K562 (cell line): ENCODE measurements at regions not wholly inside any gene's neighbourhood (a gene's known extent, or its start where the extent isn't known, plus 50 kb on each side); places are given as distances from the start of the nearest gene placed in this dataset.

Experiments
- ATAC-seq: fragments of 200-7000 bp; cut with Tn5 transposase; 3 replicates; pipeline ENCODE4 v1.9.1; 2020; ENCODE audit warnings: moderate library complexity
- BruUV-seq: library from RNA; stranded (reverse); fragments of 400-500 nt; replicated peaks from 2 replicates; lab custom pipeline; 2021; lab: Mats Ljungman, UMichigan
- CTCF ChIA-PET: fragments of 300-600 bp; formaldehyde crosslinking; extraction: SDS; loops from one replicate; lab custom pipeline; 2021; ENCODE audit warnings: low intra/inter-chr PET ratio; lab: Yijun Ruan, JAX
- POLR2A ChIA-PET: fragments of 300-600, 350-650 bp; sonication (Branson Sonifier 250); formaldehyde crosslinking; extraction: SDS; loops from one replicate; lab custom pipeline; 2021; ENCODE audit warnings: antibody characterized with exemption, inconsistent platforms; lab: Yijun Ruan, JAX
- DNase-seq, 4 experiments: peaks; one replicate each; pipeline versions ENCODE4 v3.0.0 to v3.0.0-alpha.2; 2011 to 2018; ENCODE audit warnings: low spot score in 3 of 4, mixed read lengths in 3 of 4; ENCODE audit errors: extremely low read depth in 1 of 4
- FAIRE-seq: peaks from 2 replicates; lab custom pipeline; 2011; peaks lifted over from hg19 to GRCh38; lab: Jason Lieb, UNC
- H2AFZ ChIP-seq: 2 replicates; pipeline ENCODE4 v1.6.0; 2011; ENCODE audit warnings: low read depth, low read length, control low read depth, inconsistent platforms
- H3K27ac ChIP-seq: fragments of 200-600 bp; 3 replicates; pipeline ENCODE4 v1.8.0; 2011; ENCODE audit warnings: low read depth, mild to moderate bottlenecking, control low read depth, inconsistent platforms, low read length, moderate library complexity, mixed read lengths; ENCODE audit errors: extremely low read depth
- H3K27me3 ChIP-seq, 2 experiments: fragments of 300-600 bp in 1 of 2; 2 replicates in 1 of 2; 3 replicates in 1 of 2; pipeline versions ENCODE4 v1.6.0 to v1.8.0; 2011; ENCODE audit warnings: inconsistent platforms in 2 of 2, low read length in 2 of 2, mild to moderate bottlenecking in 1 of 2, mixed read lengths in 1 of 2, moderate library complexity in 1 of 2; ENCODE audit not compliant: control insufficient read depth in 2 of 2, insufficient read depth in 2 of 2
- H3K36me3 ChIP-seq: fragments of 300-600 bp; 3 replicates; pipeline ENCODE4 v1.8.0; 2011; ENCODE audit warnings: mild to moderate bottlenecking, low read length, inconsistent platforms; ENCODE audit not compliant: control insufficient read depth, insufficient read depth
- H3K4me1 ChIP-seq, 2 experiments: fragments of 200-600 bp in 1 of 2; replicated peaks in 1 of 2; 2 replicates in 1 of 2; 3 replicates in 1 of 2; pipeline versions ENCODE4 v1.5.1 to v1.8.0; 2011; ENCODE audit warnings: inconsistent platforms in 2 of 2, low read length in 2 of 2, mild to moderate bottlenecking in 1 of 2, mixed read lengths in 1 of 2, moderate library complexity in 1 of 2; ENCODE audit not compliant: control insufficient read depth in 2 of 2, insufficient read depth in 2 of 2
- H3K4me2 ChIP-seq: 2 replicates; pipeline ENCODE4 v1.6.1; 2011; ENCODE audit warnings: low read length, control low read depth, inconsistent platforms, mixed read lengths; ENCODE audit not compliant: insufficient read depth
- H3K4me3 ChIP-seq: fragments of 200-600 bp; sonication (generic), shearing (Covaris generic); 2 replicates; pipeline ENCODE4 v1.5.1; 2016; ENCODE audit warnings: control low read depth, inconsistent platforms
- H3K79me2 ChIP-seq: fragments of 200-600 bp; 3 replicates; pipeline ENCODE4 v1.8.0; 2011; ENCODE audit warnings: low read length, inconsistent platforms; ENCODE audit not compliant: control insufficient read depth, insufficient read depth
- H3K9ac ChIP-seq, 2 experiments: 2 replicates each; pipeline versions ENCODE4 v1.6.0 to v1.6.1; 2011; ENCODE audit warnings: low read depth in 2 of 2, low read length in 2 of 2, control low read depth in 1 of 2, inconsistent platforms in 1 of 2, mild to moderate bottlenecking in 1 of 2, mixed read lengths in 1 of 2; ENCODE audit not compliant: insufficient read depth in 1 of 2
- H3K9me1 ChIP-seq: one replicate; pipeline ENCODE4 v1.6.0; 2011; ENCODE audit warnings: inconsistent platforms, mild to moderate bottlenecking, low read length, moderate library complexity; ENCODE audit not compliant: control insufficient read depth, insufficient read depth
- H3K9me3 ChIP-seq: replicated peaks from 2 replicates; pipeline ENCODE4 v1.5.1; 2011; ENCODE audit warnings: low read depth, low read length, inconsistent platforms; ENCODE audit not compliant: control insufficient read depth, insufficient read depth
- H4K20me1 ChIP-seq: replicated peaks from 2 replicates; pipeline ENCODE4 v1.6.1; 2011; ENCODE audit warnings: low read length, inconsistent platforms, mixed read lengths; ENCODE audit not compliant: control insufficient read depth, insufficient read depth
- ARHGAP35 ChIP-seq: fragments of 450-650 bp; IDR thresholded peaks from 2 replicates; pipeline ENCODE4 v1.6.1; 2018; ENCODE audit not compliant: partially characterized antibody
- HEY1 ChIP-seq: fragments of 250-450 bp; sonication (Bioruptor Pico); IDR thresholded peaks from 2 replicates; pipeline ENCODE4 v1.5.0; 2020; ENCODE audit warnings: mild to moderate bottlenecking, moderate library complexity, borderline replicate concordance
- ILF3 ChIP-seq: fragments of 450-650 bp; IDR thresholded peaks from 2 replicates; pipeline ENCODE4 v1.6.1; 2018; ENCODE audit warnings: antibody characterized with exemption, mild to moderate bottlenecking, moderate library complexity, borderline replicate concordance
- ILK ChIP-seq: fragments of 450-650 bp; IDR thresholded peaks from 2 replicates; pipeline ENCODE4 v1.6.1; 2016; ENCODE audit warnings: missing genetic modification characterization, low read depth, mild to moderate bottlenecking, missing compliant biosample characterization, moderate library complexity, borderline replicate concordance
- MTA1 ChIP-seq: fragments of 450-650 bp; IDR thresholded peaks from 2 replicates; pipeline ENCODE4 v1.6.1; 2017; ENCODE audit warnings: borderline replicate concordance
- NBN ChIP-seq: fragments of 450-650 bp; IDR thresholded peaks from 2 replicates; pipeline ENCODE4 v1.6.1; 2016; ENCODE audit warnings: low read depth, mild to moderate bottlenecking
- NCOA4 ChIP-seq: fragments of 450-650 bp; IDR thresholded peaks from 2 replicates; pipeline ENCODE4 v1.6.1; 2018; ENCODE audit warnings: mild to moderate bottlenecking; ENCODE audit not compliant: partially characterized antibody
- NFYB ChIP-seq: IDR thresholded peaks from 2 replicates; pipeline ENCODE4 v1.6.1; 2011; ENCODE audit warnings: mild to moderate bottlenecking, moderate library complexity; ENCODE audit not compliant: insufficient read length; ENCODE audit errors: extremely low read depth
- PYGO2 ChIP-seq: fragments of 450-650 bp; IDR thresholded peaks from 2 replicates; pipeline ENCODE4 v1.6.1; 2016; ENCODE audit warnings: mild to moderate bottlenecking, missing genetic modification characterization, moderate library complexity, missing compliant biosample characterization
- SMARCB1 ChIP-seq: IDR thresholded peaks from 2 replicates; pipeline ENCODE4 v1.6.1; 2011; ENCODE audit warnings: improper control_type of control experiment, low read depth; ENCODE audit not compliant: insufficient read length
- SMC3 ChIP-seq: conservative IDR thresholded peaks from 2 replicates; pipeline ENCODE4 v1.6.1; 2011; ENCODE audit warnings: low read depth, low read length, improper control_type of control experiment; ENCODE audit not compliant: insufficient read depth
- TEAD4 ChIP-seq, 2 experiments: sonication (generic) in 1 of 2; formaldehyde crosslinking in 1 of 2; IDR thresholded peaks; 2 replicates each; pipeline versions ENCODE4 v1.6.1 to v1.8.0; 2012 to 2022; ENCODE audit warnings: borderline replicate concordance in 1 of 2, inconsistent platforms in 1 of 2, low read length in 1 of 2, mild to moderate bottlenecking in 1 of 2, missing genetic modification reagents in 1 of 2
- TRIM24 ChIP-seq, 2 experiments: fragments of 450-650 bp; IDR thresholded peaks; 2 replicates each; pipeline ENCODE4 v1.6.1; 2016
- ZNF140 ChIP-seq: fragments of 250-450 bp; sonication (Bioruptor Pico); IDR thresholded peaks from 2 replicates; pipeline ENCODE4 v1.8.0; 2021; ENCODE audit warnings: moderate library complexity, mild to moderate bottlenecking, inconsistent platforms
- ZNF232 ChIP-seq: sonication (generic); formaldehyde crosslinking; IDR thresholded peaks from 2 replicates; pipeline ENCODE4 v1.8.0; 2022; ENCODE audit warnings: mild to moderate bottlenecking, missing genetic modification reagents
- WGBS: fragments of 100-300 bp; shearing (Covaris generic); methylation state at CpG from one replicate; pipeline ENCODE4 v1.1.6; 2016; ENCODE audit warnings: low coverage, mixed read lengths; ENCODE audit not compliant: insufficient coverage; ENCODE audit errors: missing lambda C conversion rate; 5-methylcytosine and 5-hydroxymethylcytosine counted together
- in situ Hi-C: fragments of 300-500 bp; cut with MboI; formaldehyde crosslinking; loops from 4 replicates; pipeline ENCODE4 v1.15.0; 2018; ENCODE audit warnings: inconsistent platforms, mixed read lengths
- intact Hi-C: fragments of 100-400 bp; cut with micrococcal nuclease; formaldehyde crosslinking; loops from 2 replicates; pipeline ENCODE4 v1.14.2; 2022
- TF ChIP-seq, protein P1 (sequence below): fragments of 250-450 bp; sonication (Bioruptor Pico); IDR thresholded peaks from 2 replicates; pipeline ENCODE4 v1.4.0; 2020; ENCODE audit warnings: borderline replicate concordance
- TF ChIP-seq, protein P2 (sequence below): sonication (generic); formaldehyde crosslinking; IDR thresholded peaks from 2 replicates; pipeline ENCODE4 v1.9.0; 2022; ENCODE audit warnings: mild to moderate bottlenecking, missing genetic modification reagents

DNA sequence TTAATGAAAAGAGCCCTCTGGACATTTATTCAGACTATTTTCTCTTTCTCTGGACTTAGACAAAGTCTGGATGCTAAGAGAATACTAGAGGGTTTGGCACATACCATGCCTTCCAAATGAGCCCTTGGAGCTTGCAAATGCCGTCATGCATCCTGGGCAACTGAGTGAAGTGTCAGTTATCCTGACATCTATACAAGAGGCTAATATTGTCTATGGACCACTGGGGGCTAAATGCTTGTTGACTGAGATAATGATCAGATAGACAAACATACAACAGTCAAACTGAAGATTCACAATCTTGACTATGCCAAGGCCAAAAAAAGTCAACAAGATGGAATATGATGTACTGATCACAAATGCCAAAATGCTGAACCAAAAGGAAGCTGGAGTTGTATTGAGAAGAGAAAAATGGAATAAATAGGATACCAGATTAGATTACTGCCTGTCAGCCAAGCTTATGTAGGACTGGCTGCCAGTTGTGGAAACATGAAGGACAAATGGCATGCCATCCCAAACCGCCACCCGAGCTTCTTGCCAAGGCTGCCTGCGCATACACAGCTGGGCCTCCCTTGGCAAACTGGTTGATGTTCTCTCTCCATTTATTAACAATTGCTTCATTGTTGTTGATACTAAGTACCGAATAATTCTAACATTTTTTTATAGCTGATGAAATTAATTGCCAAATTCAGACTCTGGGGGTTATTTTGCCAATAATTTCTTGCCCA lies 240.1 kb upstream of the GRAMD2B start:
- H3K27me3 ChIP-seq = no peaks in the 10 kb centered on the region
- no peak overlapping the region for H3K4me2 ChIP-seq
- no peaks in the 10 kb centered on the region for H4K20me1 ChIP-seq
- no peaks in the 10 kb centered on the region for H3K79me2 ChIP-seq
- ChIA-PET POLR2A (no interaction called here), CTCF (no interaction called here)
- intact Hi-C loops = no loop called here
- no peaks in the 10 kb centered on the region for H3K9me3 ChIP-seq
- ATAC-seq (no peak), DNase-seq (no peak), FAIRE-seq (no peak)
- H3K4me3 ChIP-seq = no peak overlapping the region
- TF ChIP-seq, protein P1, sequence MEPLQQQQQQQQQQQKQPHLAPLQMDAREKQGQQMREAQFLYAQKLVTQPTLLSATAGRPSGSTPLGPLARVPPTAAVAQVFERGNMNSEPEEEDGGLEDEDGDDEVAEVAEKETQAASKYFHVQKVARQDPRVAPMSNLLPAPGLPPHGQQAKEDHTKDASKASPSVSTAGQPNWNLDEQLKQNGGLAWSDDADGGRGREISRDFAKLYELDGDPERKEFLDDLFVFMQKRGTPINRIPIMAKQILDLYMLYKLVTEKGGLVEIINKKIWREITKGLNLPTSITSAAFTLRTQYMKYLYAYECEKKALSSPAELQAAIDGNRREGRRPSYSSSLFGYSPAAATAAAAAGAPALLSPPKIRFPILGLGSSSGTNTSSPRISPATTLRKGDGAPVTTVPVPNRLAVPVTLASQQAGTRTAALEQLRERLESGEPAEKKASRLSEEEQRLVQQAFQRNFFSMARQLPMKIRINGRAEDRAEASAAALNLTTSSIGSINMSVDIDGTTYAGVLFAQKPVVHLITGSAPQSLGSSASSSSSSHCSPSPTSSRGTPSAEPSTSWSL (CRISPR knock-in tag) = no peak
- TF ChIP-seq ARHGAP35 = no peak
- no peak for TF ChIP-seq SMC3
- no peak for TF ChIP-seq ZNF140 (CRISPR knock-in tag)
- TF ChIP-seq NFYB = no peak
- TF ChIP-seq TEAD4 (IDR thresholded peaks at IDR 0.05; ENCODE audit: low read length) = no peak
- no peak for TF ChIP-seq TEAD4 (CRISPR knock-in tag; IDR thresholded peaks at IDR 0.05; ENCODE audit: borderline replicate concordance)
- TF ChIP-seq, protein P2, sequence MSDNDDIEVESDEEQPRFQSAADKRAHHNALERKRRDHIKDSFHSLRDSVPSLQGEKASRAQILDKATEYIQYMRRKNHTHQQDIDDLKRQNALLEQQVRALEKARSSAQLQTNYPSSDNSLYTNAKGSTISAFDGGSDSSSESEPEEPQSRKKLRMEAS (CRISPR knock-in tag) = no peak
- no peak for TF ChIP-seq SMARCB1
- TF ChIP-seq TRIM24 (IDR thresholded peaks at IDR 0.05) = no peak
- TF ChIP-seq NBN = no peak
- TF ChIP-seq MTA1 = no peak
- no peak for TF ChIP-seq ZNF232 (CRISPR knock-in tag)
- TF ChIP-seq HEY1 (CRISPR knock-in tag) = no peak
- TF ChIP-seq NCOA4 = no peak
- no peak for TF ChIP-seq ILK
- TF ChIP-seq PYGO2 (tag) = no peak
- no peak for TF ChIP-seq ILF3
- WGBS = 0% methylated on average over 5 of the region's 5 CpGs
- no peak overlapping the region for H3K9ac ChIP-seq
- no peaks in the 10 kb centered on the region for H3K36me3 ChIP-seq
- in situ Hi-C loops = no loop called here
- H3K4me1 ChIP-seq = no peaks in the 10 kb centered on the region
- H3K27ac ChIP-seq = no peak overlapping the region
- no peaks in the 10 kb centered on the region for H3K9me1 ChIP-seq
- no peak overlapping the region for H2AFZ ChIP-seq
- no TSS peak for BruUV-seq
